ENCODE measurements at regions not wholly inside any gene's neighbourhood (a gene's known extent, or its start where the extent isn't known, plus 50 kb on each side); places are given as distances from the start of the nearest gene placed in this dataset.

DNA sequence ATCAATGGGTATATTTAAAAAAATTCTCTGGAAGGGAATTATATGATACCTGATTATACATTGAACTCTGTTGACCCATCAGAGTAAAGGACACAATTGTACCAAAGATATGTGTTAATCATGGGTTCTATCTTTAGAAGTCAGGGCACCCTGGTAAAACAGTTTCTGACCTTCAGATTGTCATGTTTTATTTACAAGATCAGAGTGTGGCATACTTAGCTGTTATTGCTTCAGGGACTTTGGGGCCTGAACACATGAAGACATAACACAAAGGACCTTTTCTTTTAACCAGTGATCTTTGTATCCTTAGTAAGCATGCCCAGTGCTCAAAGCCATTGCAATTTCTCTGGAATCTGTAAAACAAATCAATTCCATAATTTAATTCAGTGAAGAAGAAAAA is 204.8 kb upstream of the RPS6KA3 start:
- H3K9me3 ChIP-seq (ENCODE audit: low read depth) = no peaks in the 10 kb centered on the region
- no peak for DNase-seq (ENCODE audit: low spot score)
- H3K4me1 ChIP-seq (ENCODE audit: insufficient read depth) = no peaks in the 10 kb centered on the region
- H3K27me3 ChIP-seq = no peaks in the 10 kb centered on the region
- H4K20me1 ChIP-seq (ENCODE audit: insufficient read depth, poor library complexity, severe bottlenecking) = no peaks in the 10 kb centered on the region
- no peak overlapping the region for H3K4me2 ChIP-seq
- no peak overlapping the region for H2AFZ ChIP-seq
- H3K27ac ChIP-seq = no peak overlapping the region
- no peak for TF ChIP-seq EZH2phosphoT487 (IDR thresholded peaks at IDR 0.05; ENCODE audit: low read depth, severe bottlenecking, unreplicated experiment)
- no peak for TF ChIP-seq EZH2 (IDR thresholded peaks at IDR 0.05; ENCODE audit: borderline replicate concordance)
- no peaks in the 10 kb centered on the region for H3K9me2 ChIP-seq (replicated peaks; ENCODE audit: insufficient read depth)
- H3K79me2 ChIP-seq = no peaks in the 10 kb centered on the region
- H3K36me3 ChIP-seq (replicated peaks; ENCODE audit: insufficient read depth, low read depth) = no peaks in the 10 kb centered on the region
- no peak overlapping the region for H3K4me3 ChIP-seq

DNA sequence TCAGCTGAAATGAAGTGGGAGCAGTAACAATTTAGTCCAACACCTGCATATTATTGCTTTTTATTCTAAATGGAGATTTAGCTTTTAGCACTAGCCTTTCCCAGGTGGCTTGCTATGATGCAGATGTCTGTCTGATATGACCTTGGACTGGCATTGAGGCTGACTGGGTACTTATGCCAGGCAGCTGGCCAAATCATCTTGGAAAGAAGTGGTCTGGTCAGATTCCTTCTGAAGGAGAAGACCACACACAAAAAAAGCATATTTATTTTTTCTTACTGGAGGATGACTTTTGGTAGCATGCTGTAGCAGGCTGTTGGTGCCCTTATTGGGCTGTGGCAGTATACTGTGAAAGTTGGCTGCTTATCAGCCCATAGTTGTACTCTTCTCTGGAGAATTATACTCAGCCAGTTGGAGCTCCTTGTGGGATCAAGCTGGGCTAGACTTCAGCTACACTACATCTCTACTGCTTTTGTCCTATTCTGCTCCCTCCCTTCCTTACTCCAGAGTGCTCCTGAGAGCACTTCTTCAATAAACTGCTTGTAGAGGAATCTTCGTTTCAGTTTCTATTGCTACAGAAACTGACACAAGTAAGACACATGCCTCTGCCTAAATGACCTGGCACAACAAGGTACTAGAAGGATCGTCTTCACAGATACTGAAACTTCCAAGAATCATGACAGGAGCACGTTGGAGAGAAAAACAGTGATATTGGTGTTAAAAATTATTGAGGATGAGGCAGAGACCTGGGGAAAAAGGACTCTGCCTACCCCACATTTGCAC is 196.8 kb upstream of the RPS6KA3 start:
- no peaks in the 10 kb centered on the region for H4K20me1 ChIP-seq (ENCODE audit: insufficient read depth, poor library complexity, severe bottlenecking)
- no peak for TF ChIP-seq CTCF (IDR thresholded peaks at IDR 0.05; ENCODE audit: poor library complexity)
- no peak for TF ChIP-seq EZH2 (IDR thresholded peaks at IDR 0.05; ENCODE audit: borderline replicate concordance)
- no peak for TF ChIP-seq EZH2phosphoT487 (IDR thresholded peaks at IDR 0.05; ENCODE audit: low read depth, severe bottlenecking, unreplicated experiment)
- H3K4me2 ChIP-seq = no peak overlapping the region
- H3K27ac ChIP-seq = no peak overlapping the region
- no peaks in the 10 kb centered on the region for H3K9me2 ChIP-seq (replicated peaks; ENCODE audit: insufficient read depth)
- WGBS (ENCODE audit: low lambda C conversion rate, missing lambda C conversion rate) = 65% methylated on average over 3 of the region's 3 CpGs
- DNase-seq (ENCODE audit: low spot score) = no peak
- H3K4me3 ChIP-seq = no peak overlapping the region
- H3K4me1 ChIP-seq (ENCODE audit: insufficient read depth) = no peaks in the 10 kb centered on the region
- H3K27me3 ChIP-seq = no peaks in the 10 kb centered on the region
- H3K36me3 ChIP-seq (replicated peaks; ENCODE audit: insufficient read depth, low read depth) = no peaks in the 10 kb centered on the region
- H2AFZ ChIP-seq = no peak overlapping the region
- no peaks in the 10 kb centered on the region for H3K9me3 ChIP-seq (ENCODE audit: low read depth)
- H3K79me2 ChIP-seq = no peaks in the 10 kb centered on the region

DNA sequence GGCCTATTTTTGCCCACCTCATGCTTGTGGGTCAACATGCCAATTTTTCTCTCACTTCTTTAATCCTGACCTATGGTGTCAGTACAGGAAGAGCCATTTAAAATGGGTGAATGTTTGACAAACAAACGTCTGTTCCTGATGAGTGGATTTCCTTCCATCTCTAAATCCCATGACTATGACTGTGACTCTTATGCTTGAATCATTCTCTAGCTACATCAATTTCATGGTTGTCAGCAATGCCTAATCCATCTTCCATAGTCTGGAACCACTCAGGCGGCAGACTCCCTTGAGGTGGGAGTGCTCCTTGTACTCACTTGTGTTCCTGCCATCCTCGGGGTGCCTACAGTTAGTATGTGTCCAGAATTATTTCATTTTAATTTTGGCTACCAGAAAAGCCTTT is 194.9 kb upstream of the RPS6KA3 start:
- Histone ChIP-seq H4K20me1 (ENCODE audit: insufficient read depth, poor library complexity, severe bottlenecking) (no peaks in the 10 kb centered on the region), H3K79me2 (no peaks in the 10 kb centered on the region), H3K4me3 (no peak overlapping the region), H3K9me2 (replicated peaks; ENCODE audit: insufficient read depth) (no peaks in the 10 kb centered on the region), H3K27ac (no peak overlapping the region), H2AFZ (no peak overlapping the region), H3K27me3 (no peaks in the 10 kb centered on the region), H3K9me3 (ENCODE audit: low read depth) (no peaks in the 10 kb centered on the region), H3K36me3 (replicated peaks; ENCODE audit: insufficient read depth, low read depth) (no peaks in the 10 kb centered on the region), H3K4me1 (ENCODE audit: insufficient read depth) (no peaks in the 10 kb centered on the region), H3K4me2 (no peak overlapping the region)
- no peak for DNase-seq (ENCODE audit: low spot score)
- TF ChIP-seq EZH2phosphoT487 (IDR thresholded peaks at IDR 0.05; ENCODE audit: low read depth, severe bottlenecking, unreplicated experiment) (no peak), CTCF (IDR thresholded peaks at IDR 0.05; ENCODE audit: poor library complexity) (no peak), EZH2 (IDR thresholded peaks at IDR 0.05; ENCODE audit: borderline replicate concordance) (no peak)
- 58% methylated on average over 3 of the region's 3 CpGs for WGBS (ENCODE audit: low lambda C conversion rate, missing lambda C conversion rate)

DNA sequence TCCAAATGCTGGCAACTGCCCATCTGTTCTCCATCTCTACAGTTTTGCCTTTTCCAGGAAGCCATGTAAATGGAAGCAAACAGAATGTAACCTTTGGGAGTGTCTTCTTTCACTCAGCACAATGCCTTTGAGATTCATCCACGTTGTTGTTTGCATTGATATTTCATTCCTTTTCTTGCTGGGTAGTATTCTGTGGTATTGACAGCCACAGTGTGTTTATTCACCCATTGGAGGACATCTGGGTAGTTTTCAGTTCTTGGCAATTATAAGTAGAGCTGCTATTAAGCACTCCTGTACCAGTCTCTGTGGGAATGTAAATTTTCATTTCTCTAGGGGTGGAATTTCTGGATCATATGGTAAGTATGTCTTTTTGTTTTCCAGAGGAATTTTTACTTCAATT is 194.3 kb upstream of the RPS6KA3 start:
- no peaks in the 10 kb centered on the region for H3K9me3 ChIP-seq (ENCODE audit: low read depth)
- H4K20me1 ChIP-seq (ENCODE audit: insufficient read depth, poor library complexity, severe bottlenecking) = no peaks in the 10 kb centered on the region
- no peak overlapping the region for H3K27ac ChIP-seq
- no peak overlapping the region for H3K4me2 ChIP-seq
- no peak for DNase-seq (ENCODE audit: low spot score)
- no peaks in the 10 kb centered on the region for H3K79me2 ChIP-seq
- WGBS (ENCODE audit: low lambda C conversion rate, missing lambda C conversion rate) = 30% methylated on average over 1 of the region's 1 CpG
- no peaks in the 10 kb centered on the region for H3K27me3 ChIP-seq
- no peaks in the 10 kb centered on the region for H3K4me1 ChIP-seq (ENCODE audit: insufficient read depth)
- no peaks in the 10 kb centered on the region for H3K36me3 ChIP-seq (replicated peaks; ENCODE audit: insufficient read depth, low read depth)
- H3K4me3 ChIP-seq = no peak overlapping the region
- no peaks in the 10 kb centered on the region for H3K9me2 ChIP-seq (replicated peaks; ENCODE audit: insufficient read depth)
- TF ChIP-seq CTCF (IDR thresholded peaks at IDR 0.05; ENCODE audit: poor library complexity) = no peak
- no peak for TF ChIP-seq EZH2phosphoT487 (IDR thresholded peaks at IDR 0.05; ENCODE audit: low read depth, severe bottlenecking, unreplicated experiment)
- no peak for TF ChIP-seq EZH2 (IDR thresholded peaks at IDR 0.05; ENCODE audit: borderline replicate concordance)
- no peak overlapping the region for H2AFZ ChIP-seq

All from hepatocyte (in vitro differentiated cells).